Ammon's horn (tissue), 1 donor: ENCODE measurements at regions not wholly inside any gene's neighbourhood (a gene's known extent, or its start where the extent isn't known, plus 50 kb on each side); places are given as distances from the start of the nearest gene placed in this dataset.
A peak's percentile ranks its signal among the peaks of the same experiment; 100 is the strongest.

ENCODE experiments used
- DNase-seq: peaks from one replicate; pipeline ENCODE4 v3.0.0-alpha.2; 2016; ENCODE audit warnings: low spot score

GRCh38 chr18:67232991-67233390 is 283.5 kb downstream of the DSEL start:
- no peak for DNase-seq

- no peak for DNase-seq
Observed at GRCh38 chr18:67232406-67232805, 284.1 kb downstream of the DSEL start.

GRCh38 chr18:67222887-67223286 is 293.6 kb downstream of the DSEL start:
- no peak for DNase-seq

- DNase-seq: no peak
Observed at GRCh38 chr18:67219821-67220220, 296.7 kb downstream of the DSEL start.

GRCh38 chr18:67218556-67218955 is 298.0 kb downstream of the DSEL start:
- DNase-seq: no peak

- peak; percentile 78 for DNase-seq
Observed at GRCh38 chr18:67217551-67218166, 298.9 kb downstream of the DSEL start.

- no peak for DNase-seq
Observed at GRCh38 chr18:67216846-67217245, 299.7 kb downstream of the DSEL start.

GRCh38 chr18:67215686-67216085 is 300.8 kb downstream of the DSEL start:
- DNase-seq: no peak

- no peak for DNase-seq
Observed at GRCh38 chr18:67211646-67212045, 304.9 kb downstream of the DSEL start.

GRCh38 chr18:67200665-67201064 is 315.9 kb downstream of the DSEL start:
- DNase-seq: no peak

GRCh38 chr18:67199993-67200617 is 316.4 kb downstream of the DSEL start:
- DNase-seq: peak; percentile 74

- no peak for DNase-seq
Observed at GRCh38 chr18:67194886-67195285, 321.6 kb downstream of the DSEL start.

GRCh38 chr18:67192535-67192934 is 324.0 kb downstream of the DSEL start:
- no peak for DNase-seq

- no peak for DNase-seq
Observed at GRCh38 chr18:67183398-67183797, 333.1 kb downstream of the DSEL start.

GRCh38 chr18:67179726-67180125 is 336.8 kb downstream of the DSEL start:
- DNase-seq: no peak

GRCh38 chr18:67159662-67160061 is 356.9 kb downstream of the DSEL start:
- no peak for DNase-seq

- no peak for DNase-seq
Observed at GRCh38 chr18:67154979-67155378, 361.5 kb downstream of the DSEL start.

GRCh38 chr18:67151366-67151765 is 365.2 kb downstream of the DSEL start:
- peak; percentile 85 for DNase-seq

GRCh38 chr18:67145586-67146292 is 370.8 kb downstream of the DSEL start:
- DNase-seq: no peak

GRCh38 chr18:67144329-67144728 is 372.2 kb downstream of the DSEL start:
- no peak for DNase-seq

- DNase-seq: no peak
Observed at GRCh38 chr18:67143028-67143427, 373.5 kb downstream of the DSEL start.

- DNase-seq: no peak
Observed at GRCh38 chr18:67142604-67143003, 373.9 kb downstream of the DSEL start.

GRCh38 chr18:67140495-67140894 is 376.0 kb downstream of the DSEL start:
- no peak for DNase-seq
